ENCODE measurements at regions not wholly inside any gene's neighbourhood (a gene's known extent, or its start where the extent isn't known, plus 50 kb on each side); places are given as distances from the start of the nearest gene placed in this dataset.

GRCh38 chr3:182201456-182202168 lies 489.9 kb downstream of the SOX2 start (continued):
- no peak for TF ChIP-seq IRF3 (IDR thresholded peaks at IDR 0.05; ENCODE audit: low read depth, low read length)
- no peak for TF ChIP-seq TCF12 (IDR thresholded peaks at IDR 0.05)
- TF ChIP-seq RAD21 (IDR thresholded peaks at IDR 0.05; ENCODE audit: low read length): no peak
- no peak for TF ChIP-seq GABPA (IDR thresholded peaks at IDR 0.05; ENCODE audit: low read depth)
- no peak for TF ChIP-seq EP300 (IDR thresholded peaks at IDR 0.05; ENCODE audit: borderline replicate concordance in 1 of 2, low read depth in 1 of 2, low read length in 1 of 2)
- no peak for TF ChIP-seq EZH2phosphoT487 (IDR thresholded peaks at IDR 0.05; ENCODE audit: borderline replicate concordance, low read depth)

- H3K27me3 ChIP-seq (ENCODE audit: insufficient read depth): no peaks in the 10 kb centered on the region; the same call in 1 of the 2 replicates
- no peaks in the 10 kb centered on the region for H3K36me3 ChIP-seq (replicated peaks in 1 of 2; ENCODE audit: control insufficient read depth in 1 of 2, insufficient read depth in 2 of 2, low read length in 1 of 2)
- H3K9ac ChIP-seq: no peak overlapping the region
- H3F3A ChIP-seq (replicated peaks; ENCODE audit: insufficient read depth): peaks cover 6% of the 10 kb centered on the region
- no peak overlapping the region for H3K27ac ChIP-seq (ENCODE audit: low read depth in 2 of 2, low read length in 1 of 2)
- H4K20me1 ChIP-seq (ENCODE audit: insufficient read depth): no peaks in the 10 kb centered on the region
- no peaks in the 10 kb centered on the region for H3K9me3 ChIP-seq
- H3K4me2 ChIP-seq: no peak overlapping the region
- no peak overlapping the region for H2AFZ ChIP-seq (ENCODE audit: low read depth)
- H3K4me1 ChIP-seq (ENCODE audit: control insufficient read depth in 1 of 2, insufficient read depth in 2 of 2, low read depth in 1 of 2, low read length in 1 of 2): peaks cover 8 to 10% of the 10 kb centered on the region in 2 experiments; a peak in 3 of 4 replicates
- H3K4me3 ChIP-seq (ENCODE audit: low read depth in 2 of 2, low read length in 1 of 2): no peak overlapping the region
- H3K9me2 ChIP-seq: no peaks in the 10 kb centered on the region
- peak; percentile 6 for DNase-seq
- H3K79me2 ChIP-seq (ENCODE audit: insufficient read depth): no peaks in the 10 kb centered on the region
- 12% methylated on average over 3 of the region's 4 CpGs for WGBS (ENCODE audit: low lambda C conversion rate)
- POLR2A ChIA-PET: no interaction called here
- CTCF ChIA-PET: interaction anchor here (0.7 to 1.5 kb wide), 3 partner anchors 505 to 1320 kb away, joined by 3 to 5 read pairs (median 3); no protein-coding TSS in a partner anchor
- no peak for TF ChIP-seq MXI1 (IDR thresholded peaks at IDR 0.05; ENCODE audit: low read depth, low read length)
- no peak for TF ChIP-seq MEF2A (IDR thresholded peaks at IDR 0.05; ENCODE audit: borderline replicate concordance, low read depth)
- TF ChIP-seq USF1 (IDR thresholded peaks at IDR 0.05; ENCODE audit: borderline replicate concordance, low read depth): no peak
- TF ChIP-seq EP300 (IDR thresholded peaks at IDR 0.05; ENCODE audit: borderline replicate concordance in 1 of 2, low read depth in 1 of 2, low read length in 1 of 2): peak; percentile 25 to 70; a peak in 3 of 4 replicates
- no peak for TF ChIP-seq EZH2phosphoT487 (IDR thresholded peaks at IDR 0.05; ENCODE audit: borderline replicate concordance, low read depth)
- no peak for TF ChIP-seq GATA2 (CRISPR knock-in tag; IDR thresholded peaks at IDR 0.05)
- peak; percentile 79 for TF ChIP-seq JUND (IDR thresholded peaks at IDR 0.05)
- TF ChIP-seq GABPA (IDR thresholded peaks at IDR 0.05; ENCODE audit: low read depth): no peak
- TF ChIP-seq TEAD4 (IDR thresholded peaks at IDR 0.05; ENCODE audit: borderline replicate concordance, insufficient read depth): 0 out of 2 replicates have a peak, but pooled peaks have one; percentile 14
- peak; percentile 58; the same call in 1 of the 2 replicates for TF ChIP-seq NFIC (IDR thresholded peaks at IDR 0.05; ENCODE audit: borderline replicate concordance)
- no peak for TF ChIP-seq CHD2 (IDR thresholded peaks at IDR 0.05; ENCODE audit: low read length, partially characterized antibody)
- TF ChIP-seq RFX5 (IDR thresholded peaks at IDR 0.05; ENCODE audit: low read length): no peak
- peak; percentile 88 for TF ChIP-seq FOSL2 (IDR thresholded peaks at IDR 0.05; ENCODE audit: borderline replicate concordance, low read depth)
- no peak for TF ChIP-seq MAX (IDR thresholded peaks at IDR 0.05; ENCODE audit: low read depth)
- TF ChIP-seq IRF3 (IDR thresholded peaks at IDR 0.05; ENCODE audit: low read depth, low read length): no peak
- no peak for TF ChIP-seq POLR2AphosphoS5 (IDR thresholded peaks at IDR 0.05; ENCODE audit: low read depth, low read length)
- no peak for TF ChIP-seq NRF1 (IDR thresholded peaks at IDR 0.05; ENCODE audit: low read depth, low read length)
- no peak for TF ChIP-seq FOXM1 (IDR thresholded peaks at IDR 0.05; ENCODE audit: low read depth)
- no peak for TF ChIP-seq ZBTB33 (IDR thresholded peaks at IDR 0.05; ENCODE audit: borderline replicate concordance, low read depth)
- TF ChIP-seq FOXJ3 (CRISPR knock-in tag; IDR thresholded peaks at IDR 0.05): no peak
- TF ChIP-seq SMC3 (IDR thresholded peaks at IDR 0.05; ENCODE audit: low read depth, low read length): no peak
- TF ChIP-seq RXRA (IDR thresholded peaks at IDR 0.05; ENCODE audit: borderline replicate concordance, low read depth): no peak
Measured at GRCh38 chr3:182212479-182213076, 500.9 kb downstream of the SOX2 start.

All from SK-N-SH (cell line).